GM23338 (cell line): ENCODE measurements at regions not wholly inside any gene's neighbourhood (a gene's known extent, or its start where the extent isn't known, plus 50 kb on each side); places are given as distances from the start of the nearest gene placed in this dataset.

ENCODE experiments used
- ATAC-seq: fragments of 200-7000 bp; cut with Tn5 transposase; 3 replicates; pipeline ENCODE4 v1.9.1; 2020
- DNase-seq: peaks from one replicate; pipeline ENCODE4 v3.0.0-alpha.2; 2015; ENCODE audit warnings: low spot score
- H2AFZ ChIP-seq: fragments of 200-600 bp; sonication (generic); 2 replicates; pipeline ENCODE4 v1.8.0; 2016; ENCODE audit warnings: antibody characterized with exemption, mild to moderate bottlenecking, moderate library complexity
- H3F3A ChIP-seq: fragments of 200-600 bp; sonication (generic); replicated peaks from 2 replicates; pipeline ENCODE4 v1.8.0; 2017; ENCODE audit warnings: antibody characterized with exemption, mixed run types, low read depth
- H3K27ac ChIP-seq: fragments of 200-600 bp; sonication (generic); 2 replicates; pipeline ENCODE4 v1.6.1; 2016; ENCODE audit warnings: low read depth
- H3K27me3 ChIP-seq: fragments of 200-600 bp; sonication (generic); 2 replicates; pipeline ENCODE4 v1.8.0; 2016; ENCODE audit warnings: mild to moderate bottlenecking, mixed run types, moderate library complexity; ENCODE audit not compliant: insufficient read depth
- H3K36me3 ChIP-seq: fragments of 200-600 bp; sonication (generic); 2 replicates; pipeline ENCODE4 v1.8.0; 2016; ENCODE audit warnings: mild to moderate bottlenecking; ENCODE audit not compliant: insufficient read depth
- H3K4me1 ChIP-seq: fragments of 200-600 bp; sonication (generic); 2 replicates; pipeline ENCODE4 v1.8.0; 2016; ENCODE audit warnings: mild to moderate bottlenecking, moderate library complexity; ENCODE audit not compliant: insufficient read depth
- H3K4me2 ChIP-seq: fragments of 200-600 bp; sonication (generic); 2 replicates; pipeline ENCODE4 v1.7.1; 2017; ENCODE audit warnings: mixed run types
- H3K4me3 ChIP-seq: fragments of 200-600 bp; sonication (generic); 2 replicates; pipeline ENCODE4 v1.6.1; 2016; ENCODE audit warnings: mixed run types
- H3K79me2 ChIP-seq: fragments of 200-600 bp; sonication (generic); replicated peaks from 2 replicates; pipeline ENCODE4 v1.8.0; 2017; ENCODE audit warnings: mild to moderate bottlenecking; ENCODE audit not compliant: insufficient read depth
- H3K9me2 ChIP-seq: fragments of 200-600 bp; sonication (generic); 2 replicates; pipeline ENCODE4 v1.8.0; 2017; ENCODE audit not compliant: insufficient read depth
- H4K20me1 ChIP-seq: fragments of 200-600 bp; sonication (generic); replicated peaks from 2 replicates; pipeline ENCODE4 v1.8.0; 2017; ENCODE audit warnings: mild to moderate bottlenecking; ENCODE audit not compliant: insufficient read depth
- H3K27ac Mint-ChIP-seq: 2 replicates; pipeline ENCODE4 v1.8.0; 2020; ENCODE audit warnings: inconsistent platforms, mild to moderate bottlenecking, moderate library complexity, mixed read lengths
- H3K27me3 Mint-ChIP-seq: 3 replicates; pipeline ENCODE4 v1.8.0; 2022; ENCODE audit warnings: low read depth, mild to moderate bottlenecking, moderate library complexity, mixed read lengths, inconsistent platforms; ENCODE audit not compliant: insufficient read depth, poor library complexity
- H3K36me3 Mint-ChIP-seq: 3 replicates; pipeline ENCODE4 v1.8.0; 2021; ENCODE audit warnings: low read depth, mild to moderate bottlenecking, inconsistent platforms, moderate library complexity, mixed read lengths
- H3K4me1 Mint-ChIP-seq: 3 replicates; pipeline ENCODE4 v1.8.0; 2020; ENCODE audit warnings: mild to moderate bottlenecking, inconsistent platforms, mixed read lengths
- H3K4me3 Mint-ChIP-seq: 3 replicates; pipeline ENCODE4 v1.8.0; 2021; ENCODE audit warnings: moderate library complexity, mild to moderate bottlenecking, inconsistent platforms, mixed read lengths
- H3K9me3 Mint-ChIP-seq: 3 replicates; pipeline ENCODE4 v1.8.0; 2020; ENCODE audit warnings: moderate library complexity, mild to moderate bottlenecking, inconsistent platforms, mixed read lengths
- CREB1 ChIP-seq: fragments of 250-450 bp; sonication (Bioruptor Pico); IDR thresholded peaks from 2 replicates; pipeline ENCODE4 v1.5.0; 2020; ENCODE audit warnings: low read depth, mild to moderate bottlenecking, moderate library complexity
- CTCF ChIP-seq, 2 experiments: fragments of 200-600 bp in 1 of 2; sonication (generic) in 1 of 2; conservative IDR thresholded peaks; 2 replicates each; pipeline versions ENCODE4 v1.5.1 to v1.6.1; 2016 to 2017; ENCODE audit warnings: antibody characterized with exemption in 2 of 2, low read depth in 2 of 2, mild to moderate bottlenecking in 2 of 2, moderate library complexity in 1 of 2
- ETS1 ChIP-seq: IDR thresholded peaks from 2 replicates; pipeline ENCODE4 v1.6.1; 2016; ENCODE audit warnings: antibody characterized with exemption
- EZH2 ChIP-seq: fragments of 200-600 bp; sonication (generic); IDR thresholded peaks from one replicate; pipeline ENCODE4 v1.8.0; 2017; ENCODE audit warnings: antibody characterized with exemption, mild to moderate bottlenecking, low read depth; ENCODE audit not compliant: unreplicated experiment
- EZH2phosphoT487 ChIP-seq: fragments of 200-600 bp; sonication (generic); IDR thresholded peaks from one replicate; pipeline ENCODE4 v1.8.1; 2018; ENCODE audit warnings: antibody characterized with exemption; ENCODE audit not compliant: unreplicated experiment
- JUNB ChIP-seq: IDR thresholded peaks from one replicate; pipeline ENCODE4 v1.6.1; 2016; ENCODE audit warnings: antibody characterized with exemption; ENCODE audit not compliant: unreplicated experiment
- NANOG ChIP-seq: IDR thresholded peaks from 2 replicates; pipeline ENCODE4 v1.6.1; 2016; ENCODE audit warnings: antibody characterized with exemption, borderline replicate concordance
- POLR2AphosphoS5 ChIP-seq: IDR thresholded peaks from 2 replicates; pipeline ENCODE4 v1.6.1; 2016; ENCODE audit warnings: antibody characterized with exemption, low read depth
- REST ChIP-seq: IDR thresholded peaks from one replicate; pipeline ENCODE4 v1.6.1; 2018; ENCODE audit warnings: antibody characterized with exemption; ENCODE audit not compliant: unreplicated experiment
- STAT1 ChIP-seq: IDR thresholded peaks from one replicate; pipeline ENCODE4 v1.6.1; 2016; ENCODE audit warnings: antibody characterized with exemption; ENCODE audit not compliant: unreplicated experiment
- ZNF114 ChIP-seq: fragments of 250-450 bp; sonication (Bioruptor Pico); IDR thresholded peaks from 2 replicates; pipeline ENCODE4 v1.5.0; 2020; ENCODE audit warnings: mild to moderate bottlenecking, moderate library complexity
- ZNF331 ChIP-seq: fragments of 250-450 bp; sonication (Bioruptor Pico); IDR thresholded peaks from 2 replicates; pipeline ENCODE4 v1.5.0; 2020; ENCODE audit warnings: low read depth, mild to moderate bottlenecking, moderate library complexity
- ZNF462 ChIP-seq: fragments of 250-450 bp; sonication (Bioruptor Pico); IDR thresholded peaks from 2 replicates; pipeline ENCODE4 v1.5.0; 2020; ENCODE audit warnings: mild to moderate bottlenecking, moderate library complexity

GRCh38 chr12:114201794-114202193 lies 204.2 kb downstream of the TBX5 start:
- no peak overlapping the region for H3K27ac ChIP-seq
- no peak for TF ChIP-seq JUNB
- no peak for TF ChIP-seq CTCF (conservative IDR thresholded peaks at IDR 0.05; ENCODE audit: low read depth in 2 of 2)
- no peak for TF ChIP-seq ZNF331 (CRISPR knock-in tag)
- no peak for TF ChIP-seq EZH2
- TF ChIP-seq REST: no peak
- no peak for TF ChIP-seq STAT1
- no peak for TF ChIP-seq CREB1
- TF ChIP-seq POLR2AphosphoS5: no peak
- TF ChIP-seq ZNF462 (CRISPR knock-in tag): no peak
- TF ChIP-seq ZNF114 (CRISPR knock-in tag): no peak
- no peak for TF ChIP-seq ETS1
- TF ChIP-seq EZH2phosphoT487: no peak
- TF ChIP-seq NANOG: no peak
- H3K4me1 Mint-ChIP-seq: peaks cover 3% of the 10 kb centered on the region; the same call in 1 of the 3 replicates
- no peak for DNase-seq
- H3K36me3 ChIP-seq: no peaks in the 10 kb centered on the region
- H3K9me2 ChIP-seq: peaks cover 4% of the 10 kb centered on the region; the same call in 1 of the 2 replicates
- no peak overlapping the region for H3K4me2 ChIP-seq
- H3K27me3 ChIP-seq: no peaks in the 10 kb centered on the region
- no peaks in the 10 kb centered on the region for H3F3A ChIP-seq
- peak overlapping the region; percentile 53; the same call in 1 of the 2 replicates for H2AFZ ChIP-seq
- no peak overlapping the region for H3K27ac Mint-ChIP-seq
- no peak overlapping the region for H3K4me3 ChIP-seq
- H4K20me1 ChIP-seq: no peaks in the 10 kb centered on the region
- no peaks in the 10 kb centered on the region for H3K27me3 Mint-ChIP-seq
- H3K4me1 ChIP-seq: no peaks in the 10 kb centered on the region
- peaks cover 3% of the 10 kb centered on the region; the same call in 1 of the 3 replicates for H3K9me3 Mint-ChIP-seq
- ATAC-seq: no peak
- no peaks in the 10 kb centered on the region for H3K36me3 Mint-ChIP-seq
- no peaks in the 10 kb centered on the region for H3K79me2 ChIP-seq
- no peak overlapping the region for H3K4me3 Mint-ChIP-seq
